Activated CD8-positive, alpha-beta memory T cell treated with anti-CD3 and anti-CD28 coated beads for 36 hours (primary cell): ENCODE measurements at regions not wholly inside any gene's neighbourhood (a gene's known extent, or its start where the extent isn't known, plus 50 kb on each side); places are given as distances from the start of the nearest gene placed in this dataset.

Source experiments
- CTCF ChIA-PET: fragments of 350-600 bp; sonication (Branson Sonifier 250); formaldehyde crosslinking; loops from one replicate; lab custom pipeline; 2021; ENCODE audit warnings: antibody characterized with exemption; lab: Charles Lee
- POLR2A ChIA-PET: fragments of 350-600 bp; sonication (Branson Sonifier 250); formaldehyde crosslinking; loops from one replicate; lab custom pipeline; 2021; ENCODE audit warnings: antibody characterized with exemption; lab: Charles Lee

- CTCF ChIA-PET = no interaction called here
- POLR2A ChIA-PET = no interaction called here
Observed at GRCh38 chr5:121671624-121672023, 180.1 kb upstream of the FTMT start.

GRCh38 chr5:121675924-121676323 is 175.8 kb upstream of the FTMT start:
- ChIA-PET CTCF (no interaction called here), POLR2A (no interaction called here)

- ChIA-PET POLR2A (no interaction called here), CTCF (no interaction called here)
Observed at GRCh38 chr5:121681229-121681855, 170.3 kb upstream of the FTMT start.

DNA sequence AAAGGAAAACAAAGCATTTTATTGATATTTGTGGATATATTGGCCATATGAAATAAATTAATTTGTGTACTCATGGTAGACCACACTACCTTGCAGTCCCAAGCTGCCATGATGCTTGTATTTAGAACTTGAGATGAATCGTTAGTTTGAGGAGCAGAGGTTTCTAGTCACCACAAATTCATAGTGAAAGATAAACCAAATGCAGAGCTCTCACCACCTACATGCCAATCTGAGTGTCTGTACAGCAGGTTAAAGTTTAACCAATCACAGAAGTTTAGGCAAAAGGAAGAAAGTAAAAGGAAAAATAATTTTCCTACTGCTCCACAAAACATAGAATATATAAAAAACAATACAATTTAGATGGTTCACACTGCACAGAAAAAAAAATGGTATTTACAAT is 163.6 kb upstream of the FTMT start:
- POLR2A ChIA-PET = no interaction called here
- CTCF ChIA-PET = no interaction called here

DNA sequence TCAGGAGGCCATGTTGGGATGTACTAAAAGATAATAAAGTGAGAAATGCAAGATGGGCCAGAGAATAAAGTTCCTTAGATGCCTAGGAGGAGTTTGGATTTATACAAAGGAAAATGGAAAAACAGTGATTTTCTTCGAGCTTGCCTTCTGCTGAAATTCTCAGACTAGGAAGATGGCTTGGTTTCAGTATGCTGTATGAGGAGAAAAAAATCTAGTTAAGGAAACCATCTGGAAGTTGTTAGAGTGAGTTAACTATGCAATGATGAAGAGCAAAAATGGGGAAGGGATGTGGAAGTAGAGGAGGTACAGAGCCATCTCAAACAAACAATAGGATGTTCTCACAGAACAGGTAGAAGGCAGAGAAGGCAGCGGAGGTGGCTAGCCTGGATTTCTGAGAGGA is 162.9 kb upstream of the FTMT start:
- ChIA-PET POLR2A (no interaction called here), CTCF (no interaction called here)

DNA sequence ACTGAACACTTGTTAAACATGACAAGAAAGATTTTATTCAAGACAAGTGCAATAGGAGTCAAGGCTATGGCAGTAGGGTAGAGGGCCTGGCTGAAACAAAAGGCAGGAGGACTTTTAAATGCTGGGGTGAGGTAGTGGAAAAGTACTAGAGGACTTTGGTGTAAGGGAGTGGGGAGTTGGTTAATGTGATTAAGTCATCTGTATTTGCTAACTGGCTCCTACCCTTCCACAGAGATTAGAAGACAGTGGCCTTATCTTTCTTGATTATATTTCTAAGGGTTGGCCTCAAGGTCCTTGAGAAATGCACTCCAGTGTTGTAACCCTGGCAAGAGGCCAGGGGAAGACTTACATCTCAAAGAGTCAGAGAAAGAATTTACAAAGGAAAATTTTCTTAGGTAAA is 160.2 kb upstream of the FTMT start:
- POLR2A ChIA-PET = no interaction called here

GRCh38 chr5:121692158-121692557 is 159.5 kb upstream of the FTMT start:
- ChIA-PET CTCF (no interaction called here), POLR2A (no interaction called here)

More for the DNA sequence above, 160.2 kb upstream of the FTMT start:
- CTCF ChIA-PET = no interaction called here

- ChIA-PET POLR2A (no interaction called here), CTCF (no interaction called here)
Observed at GRCh38 chr5:121693864-121694263, 157.8 kb upstream of the FTMT start.

DNA sequence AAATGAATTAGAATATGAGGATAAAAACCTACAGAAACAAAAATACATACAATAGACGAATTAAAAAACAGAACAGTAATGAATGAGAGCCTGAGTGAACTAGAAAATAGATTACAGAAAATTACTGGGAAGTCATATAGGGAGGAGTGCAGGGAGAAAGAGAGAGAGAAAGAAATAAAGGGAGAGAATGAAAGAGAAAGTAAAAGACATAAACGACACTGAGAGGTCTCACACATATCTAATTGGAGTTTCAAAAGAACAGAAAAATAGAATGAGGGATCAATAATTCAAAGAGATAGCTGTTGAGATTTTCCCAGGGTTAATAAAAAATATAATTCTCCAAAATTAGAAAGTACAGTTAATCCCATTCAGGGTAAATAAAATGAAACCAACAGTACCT is 156.4 kb upstream of the FTMT start:
- ChIA-PET POLR2A (no interaction called here), CTCF (no interaction called here)

DNA sequence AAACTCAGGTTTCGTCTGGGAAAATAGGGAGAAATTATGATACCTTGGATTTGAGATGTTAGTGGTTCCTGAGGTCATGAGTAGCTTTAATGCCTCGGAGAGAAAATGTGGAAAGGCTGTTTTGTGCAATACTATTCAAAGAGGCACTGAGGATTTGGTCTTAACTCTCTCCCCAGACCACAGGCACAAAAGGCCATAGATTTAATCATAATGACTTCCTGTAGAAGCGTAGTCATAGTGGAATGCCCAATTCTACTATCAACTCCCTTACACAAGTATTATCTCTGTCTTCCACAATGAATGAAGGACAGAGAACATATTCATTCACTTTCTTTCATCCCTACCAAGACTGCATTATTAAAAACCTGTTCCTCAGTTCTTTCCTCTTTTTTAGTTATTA is 153.0 kb upstream of the FTMT start:
- CTCF ChIA-PET = no interaction called here
- POLR2A ChIA-PET = no interaction called here

- POLR2A ChIA-PET = no interaction called here
- CTCF ChIA-PET = no interaction called here
Observed at GRCh38 chr5:121701731-121702130, 150.0 kb upstream of the FTMT start.

DNA sequence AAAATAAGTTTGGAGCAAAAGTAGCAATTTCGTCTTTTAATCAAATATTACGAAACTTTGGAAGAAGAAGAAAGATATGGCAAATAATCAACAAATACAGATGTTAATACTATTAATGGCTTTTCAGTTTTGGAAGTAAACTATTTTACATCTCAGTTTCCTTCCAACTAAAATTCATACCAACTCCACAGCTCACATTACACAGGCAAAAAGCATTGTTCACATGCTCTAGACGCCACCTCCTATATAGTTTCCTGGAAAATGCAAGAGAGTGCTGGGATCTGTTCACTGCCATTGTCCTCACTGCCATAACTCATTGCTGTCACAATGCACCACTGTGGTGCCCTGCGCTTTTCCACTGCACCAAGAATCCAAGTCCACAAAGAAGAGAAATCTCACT is 149.0 kb upstream of the FTMT start:
- ChIA-PET CTCF (no interaction called here), POLR2A (no interaction called here)

DNA sequence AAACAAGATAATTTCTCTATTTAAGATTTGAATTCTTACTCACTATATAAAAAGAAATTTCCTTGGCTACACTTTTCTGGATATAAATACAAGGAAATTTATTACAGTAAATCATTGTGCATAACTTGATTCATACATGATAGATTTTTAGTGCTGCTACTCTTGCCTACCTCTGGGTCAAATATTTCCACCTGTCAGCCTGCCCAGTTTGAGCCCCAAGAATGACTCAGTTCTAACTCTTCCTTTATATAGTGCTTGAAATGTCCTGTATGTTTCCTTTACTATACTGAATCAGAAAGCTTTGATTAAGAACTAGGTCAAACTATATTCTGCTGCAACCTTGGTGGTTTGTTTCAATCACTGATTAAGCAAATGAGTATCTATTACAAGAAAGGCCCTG is 147.4 kb upstream of the FTMT start:
- CTCF ChIA-PET = no interaction called here
- POLR2A ChIA-PET = no interaction called here

DNA sequence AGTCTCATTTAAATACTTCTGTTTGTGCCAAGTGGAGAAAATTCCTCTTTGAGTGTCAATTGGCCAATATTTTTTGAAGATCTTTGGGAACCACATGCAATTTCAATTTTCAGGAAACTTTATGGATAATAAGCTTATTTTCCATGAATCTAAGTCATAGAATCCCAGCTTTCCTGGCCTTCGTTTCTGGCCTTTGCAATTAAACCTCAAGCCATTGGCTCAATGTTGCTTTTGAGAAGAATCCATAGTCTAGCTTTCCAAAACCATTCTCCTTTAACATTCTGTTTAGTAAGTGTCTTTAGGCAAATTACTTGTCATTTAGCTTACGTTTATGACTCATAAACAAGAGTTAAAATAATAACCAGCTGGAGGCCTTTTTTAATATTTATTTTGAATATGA is 145.0 kb upstream of the FTMT start:
- ChIA-PET POLR2A (no interaction called here), CTCF (no interaction called here)

DNA sequence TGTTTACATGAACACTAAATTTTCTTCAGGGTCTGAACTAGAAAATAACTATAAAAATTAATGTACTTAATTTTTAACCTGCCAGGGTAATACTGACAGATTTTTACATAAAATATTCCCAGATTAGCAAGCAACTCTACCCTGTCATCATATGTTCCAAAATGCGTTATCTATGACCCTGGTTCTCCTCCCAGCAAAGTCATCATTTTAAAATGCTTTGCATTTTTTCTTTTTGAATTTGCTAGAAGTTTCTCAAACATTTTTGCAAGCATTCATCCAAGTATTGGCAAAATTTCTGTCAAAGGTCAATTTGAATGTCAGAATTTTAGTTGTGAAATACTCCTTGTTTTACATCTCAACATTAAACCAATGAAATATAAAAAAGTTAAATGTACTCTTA is 144.5 kb upstream of the FTMT start:
- CTCF ChIA-PET = no interaction called here
- POLR2A ChIA-PET = no interaction called here

DNA sequence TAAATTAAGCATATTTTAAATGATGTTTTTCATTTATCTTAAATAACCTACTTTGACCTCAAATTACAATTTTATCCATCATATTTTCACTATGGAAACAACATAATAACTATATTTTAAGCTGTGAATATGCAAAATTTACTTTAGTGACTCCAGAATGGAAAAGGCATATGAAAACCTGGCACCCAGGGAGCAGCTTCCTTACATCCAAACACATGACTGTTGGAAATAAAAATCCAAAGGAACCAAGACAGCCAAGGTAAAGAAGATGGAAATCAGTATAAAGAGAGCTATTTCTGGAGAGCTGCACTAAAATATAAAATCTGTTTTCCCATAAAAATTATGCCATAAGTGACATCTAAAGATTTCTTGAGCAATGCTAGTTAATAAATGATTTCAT is 140.3 kb upstream of the FTMT start:
- ChIA-PET POLR2A (no interaction called here), CTCF (no interaction called here)

GRCh38 chr5:121719255-121719654 is 132.4 kb upstream of the FTMT start:
- CTCF ChIA-PET = no interaction called here
- POLR2A ChIA-PET = no interaction called here

- CTCF ChIA-PET = no interaction called here
Observed at GRCh38 chr5:121725450-121725849, 126.2 kb upstream of the FTMT start.

GRCh38 chr5:121726991-121727390 is 124.7 kb upstream of the FTMT start:
- ChIA-PET CTCF (no interaction called here), POLR2A (no interaction called here)

More at GRCh38 chr5:121725450-121725849, 126.2 kb upstream of the FTMT start:
- POLR2A ChIA-PET = no interaction called here

GRCh38 chr5:121731377-121731776 is 120.3 kb upstream of the FTMT start:
- CTCF ChIA-PET = no interaction called here

GRCh38 chr5:121735618-121736017 is 116.1 kb upstream of the FTMT start:
- ChIA-PET CTCF (no interaction called here), POLR2A (no interaction called here)

More at GRCh38 chr5:121731377-121731776, 120.3 kb upstream of the FTMT start:
- POLR2A ChIA-PET = no interaction called here

DNA sequence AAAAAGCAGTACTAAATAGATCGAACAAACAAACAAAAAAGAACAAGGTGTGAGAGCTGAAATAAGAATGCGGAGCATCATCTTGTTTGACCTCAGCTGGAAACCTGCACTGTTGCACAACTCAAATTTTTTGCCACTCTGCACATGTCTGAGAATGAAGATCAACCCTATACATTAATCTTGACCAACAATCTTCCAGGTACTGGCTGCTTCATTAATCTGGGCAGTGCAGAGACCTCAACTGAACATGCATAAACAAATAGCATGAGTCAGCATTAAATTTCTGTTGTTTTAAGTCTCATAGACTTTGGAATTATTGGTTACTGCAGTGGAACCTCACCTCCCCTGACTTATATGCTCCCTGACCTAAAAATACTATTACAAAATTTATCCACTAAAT is 114.6 kb upstream of the FTMT start:
- ChIA-PET POLR2A (no interaction called here), CTCF (no interaction called here)
